ENCODE measurements at regions not wholly inside any gene's neighbourhood (a gene's known extent, or its start where the extent isn't known, plus 50 kb on each side); places are given as distances from the start of the nearest gene placed in this dataset.

- Histone ChIP-seq H3K9ac (ENCODE audit: extremely low read depth, low read length, poor library complexity, severe bottlenecking) (no peak overlapping the region), H3K27ac (ENCODE audit: low read depth, low read length) (no peak overlapping the region), H3K27me3 (ENCODE audit: control insufficient read depth, insufficient read depth, low read length, poor library complexity, severe bottlenecking) (no peaks in the 10 kb centered on the region), H3K4me3 (ENCODE audit: low read length) (no peak overlapping the region), H3K36me3 (ENCODE audit: control insufficient read depth, insufficient read depth, low read length) (no peaks in the 10 kb centered on the region), H3K4me1 (ENCODE audit: control insufficient read depth, insufficient read depth, low read length) (no peaks in the 10 kb centered on the region), H3K9me3 (ENCODE audit: control insufficient read depth, low read length) (no peaks in the 10 kb centered on the region)
- Mint-ChIP-seq H3K4me1 (no peaks in the 10 kb centered on the region), H3K36me3 (ENCODE audit: low read depth) (no peaks in the 10 kb centered on the region), H3K9me3 (no peaks in the 10 kb centered on the region), H3K4me3 (no peak overlapping the region), H3K27ac (no peak overlapping the region), H3K27me3 (ENCODE audit: insufficient read depth) (peaks cover 6% of the 10 kb centered on the region)
- TF ChIP-seq CTCF (conservative IDR thresholded peaks at IDR 0.05): no peak
- WGBS, 2 experiments (ENCODE audit: insufficient coverage in 1 of 2, insufficient read length in 1 of 2): 88 to 100% methylated on average over 1 to 4 of the region's 4 CpGs
- DNase-seq: no peak
Observed at GRCh38 chr20:60500038-60500701, 541.9 kb downstream of the CDH26 start.

- TF ChIP-seq CTCF (conservative IDR thresholded peaks at IDR 0.05): no peak
- no peak overlapping the region for H3K9ac ChIP-seq (ENCODE audit: extremely low read depth, low read length, poor library complexity, severe bottlenecking)
Observed at GRCh38 chr20:60501048-60501447, 542.8 kb downstream of the CDH26 start.

GRCh38 chr20:60502881-60503280 lies 544.7 kb downstream of the CDH26 start:
- H3K27ac ChIP-seq (ENCODE audit: low read depth, low read length): no peak overlapping the region
- no peak overlapping the region for H3K4me3 Mint-ChIP-seq
- no peaks in the 10 kb centered on the region for H3K9me3 Mint-ChIP-seq
- peaks cover 6% of the 10 kb centered on the region for H3K27me3 Mint-ChIP-seq (ENCODE audit: insufficient read depth)
- no peaks in the 10 kb centered on the region for H3K36me3 Mint-ChIP-seq (ENCODE audit: low read depth)
- DNase-seq: no peak
- no peaks in the 10 kb centered on the region for H3K4me1 Mint-ChIP-seq
- H3K4me1 ChIP-seq (ENCODE audit: control insufficient read depth, insufficient read depth, low read length): no peaks in the 10 kb centered on the region
- no peak overlapping the region for H3K4me3 ChIP-seq (ENCODE audit: low read length)
- no peak overlapping the region for H3K9ac ChIP-seq (ENCODE audit: extremely low read depth, low read length, poor library complexity, severe bottlenecking)
- no peaks in the 10 kb centered on the region for H3K27me3 ChIP-seq (ENCODE audit: control insufficient read depth, insufficient read depth, low read length, poor library complexity, severe bottlenecking)
- TF ChIP-seq CTCF (conservative IDR thresholded peaks at IDR 0.05): no peak
- H3K27ac Mint-ChIP-seq: no peak overlapping the region
- H3K9me3 ChIP-seq (ENCODE audit: control insufficient read depth, low read length): no peaks in the 10 kb centered on the region
- no peaks in the 10 kb centered on the region for H3K36me3 ChIP-seq (ENCODE audit: control insufficient read depth, insufficient read depth, low read length)
- WGBS, 2 experiments (ENCODE audit: insufficient coverage in 1 of 2, insufficient read length in 1 of 2): 67 to 89% methylated on average over 5 of the region's 5 CpGs

More at GRCh38 chr20:60501048-60501447, 542.8 kb downstream of the CDH26 start:
- H3K4me1 ChIP-seq (ENCODE audit: control insufficient read depth, insufficient read depth, low read length): no peaks in the 10 kb centered on the region
- Mint-ChIP-seq H3K4me3 (no peak overlapping the region), H3K36me3 (ENCODE audit: low read depth) (no peaks in the 10 kb centered on the region), H3K27me3 (ENCODE audit: insufficient read depth) (peaks cover 6% of the 10 kb centered on the region), H3K27ac (no peak overlapping the region), H3K9me3 (no peaks in the 10 kb centered on the region), H3K4me1 (no peaks in the 10 kb centered on the region)
- WGBS, 2 experiments (ENCODE audit: insufficient coverage in 1 of 2, insufficient read length in 1 of 2): 88 to 92% methylated on average over 2 of the region's 2 CpGs
- no peak for DNase-seq
- H3K27ac ChIP-seq (ENCODE audit: low read depth, low read length): no peak overlapping the region
- no peaks in the 10 kb centered on the region for H3K36me3 ChIP-seq (ENCODE audit: control insufficient read depth, insufficient read depth, low read length)
- H3K9me3 ChIP-seq (ENCODE audit: control insufficient read depth, low read length): no peaks in the 10 kb centered on the region
- H3K4me3 ChIP-seq (ENCODE audit: low read length): no peak overlapping the region
- no peaks in the 10 kb centered on the region for H3K27me3 ChIP-seq (ENCODE audit: control insufficient read depth, insufficient read depth, low read length, poor library complexity, severe bottlenecking)

All from endodermal cell (in vitro differentiated cells).